Breast epithelium (tissue), 4 donors: ENCODE measurements at regions not wholly inside any gene's neighbourhood (a gene's known extent, or its start where the extent isn't known, plus 50 kb on each side); places are given as distances from the start of the nearest gene placed in this dataset.

Source experiments
- DNase-seq, 2 donors: peaks; one replicate each; pipeline ENCODE4 v3.0.0-alpha.2; 2019; ENCODE audit warnings: low spot score in 2 of 2
- H3K27ac ChIP-seq, 2 donors: fragments of 200-600 bp; sonication (generic) in 1 of 2; one replicate each; pipeline ENCODE4 v1.5.1; 2016 to 2019; ENCODE audit warnings: mild to moderate bottlenecking in 1 of 2
- H3K27me3 ChIP-seq, 2 donors: fragments of 200-600 bp; sonication (generic) in 1 of 2; one replicate each; pipeline versions ENCODE4 v1.5.1 to v1.6.0; 2017 to 2019; ENCODE audit warnings: control low read depth in 1 of 2, mild to moderate bottlenecking in 1 of 2
- H3K36me3 ChIP-seq: fragments of 200-600 bp; one replicate; pipeline ENCODE4 v1.5.1; 2019
- H3K4me1 ChIP-seq, 2 donors: fragments of 200-600 bp; sonication (generic); one replicate each; pipeline ENCODE4 v1.5.1; 2016 to 2019; ENCODE audit warnings: control low read depth in 1 of 2
- H3K4me3 ChIP-seq, 3 donors: fragments of 200-600 bp; sonication (generic); 1 replicate in 2 of 3; 2 replicates in 1 of 3; pipeline ENCODE4 v1.5.1; 2016 to 2019; ENCODE audit warnings: mild to moderate bottlenecking in 3 of 3, moderate library complexity in 2 of 3
- H3K9me3 ChIP-seq, 2 donors: fragments of 200-600 bp; sonication (generic) in 1 of 2; one replicate each; pipeline ENCODE4 v1.5.1; 2016 to 2019; ENCODE audit warnings: control low read depth in 1 of 2
- POLR2A ChIP-seq: fragments of 450-650 bp; IDR thresholded peaks from one replicate; pipeline ENCODE4 v1.6.1; 2016; ENCODE audit warnings: antibody characterized with exemption, mild to moderate bottlenecking, moderate library complexity
- POLR2AphosphoS5 ChIP-seq, 3 donors: sonication (generic); formaldehyde crosslinking; IDR thresholded peaks; one replicate each; pipeline ENCODE4 v1.6.1; 2017; ENCODE audit warnings: antibody characterized with exemption in 3 of 3
- intact Hi-C: fragments of 100-400 bp; cut with DNase I; formaldehyde crosslinking; loops from one replicate; pipeline ENCODE4 v1.15.1; 2023; ENCODE audit warnings: low total_unique reads
- TF ChIP-seq, protein P1 (sequence below), 3 donors: fragments of 450-650 bp; IDR thresholded peaks; one replicate each; pipeline ENCODE4 v1.5.1; 2016 to 2017; ENCODE audit warnings: antibody characterized with exemption in 3 of 3, mild to moderate bottlenecking in 3 of 3, moderate library complexity in 3 of 3

DNA sequence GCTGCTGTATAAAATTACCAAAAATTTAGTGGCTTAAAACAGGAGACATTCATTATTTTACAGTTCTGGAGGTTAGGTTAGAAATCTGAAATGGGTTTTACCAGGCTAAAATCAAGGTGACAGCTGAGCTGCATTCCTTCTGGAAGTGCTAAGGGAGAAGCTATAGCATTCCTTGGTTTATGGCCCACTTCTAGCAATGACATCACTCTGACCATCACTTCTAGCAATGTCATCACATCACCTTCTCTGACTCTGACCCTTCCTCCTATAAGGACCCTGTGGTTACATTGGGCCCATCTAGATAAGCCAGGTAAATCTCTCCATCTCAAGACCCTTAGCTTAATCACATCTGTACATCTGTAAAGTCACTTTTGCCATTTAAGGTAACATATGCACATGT lies 366.1 kb downstream of the EFNA5 start:
- TF ChIP-seq, protein P1, sequence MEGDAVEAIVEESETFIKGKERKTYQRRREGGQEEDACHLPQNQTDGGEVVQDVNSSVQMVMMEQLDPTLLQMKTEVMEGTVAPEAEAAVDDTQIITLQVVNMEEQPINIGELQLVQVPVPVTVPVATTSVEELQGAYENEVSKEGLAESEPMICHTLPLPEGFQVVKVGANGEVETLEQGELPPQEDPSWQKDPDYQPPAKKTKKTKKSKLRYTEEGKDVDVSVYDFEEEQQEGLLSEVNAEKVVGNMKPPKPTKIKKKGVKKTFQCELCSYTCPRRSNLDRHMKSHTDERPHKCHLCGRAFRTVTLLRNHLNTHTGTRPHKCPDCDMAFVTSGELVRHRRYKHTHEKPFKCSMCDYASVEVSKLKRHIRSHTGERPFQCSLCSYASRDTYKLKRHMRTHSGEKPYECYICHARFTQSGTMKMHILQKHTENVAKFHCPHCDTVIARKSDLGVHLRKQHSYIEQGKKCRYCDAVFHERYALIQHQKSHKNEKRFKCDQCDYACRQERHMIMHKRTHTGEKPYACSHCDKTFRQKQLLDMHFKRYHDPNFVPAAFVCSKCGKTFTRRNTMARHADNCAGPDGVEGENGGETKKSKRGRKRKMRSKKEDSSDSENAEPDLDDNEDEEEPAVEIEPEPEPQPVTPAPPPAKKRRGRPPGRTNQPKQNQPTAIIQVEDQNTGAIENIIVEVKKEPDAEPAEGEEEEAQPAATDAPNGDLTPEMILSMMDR (IDR thresholded peaks at IDR 0.05) = no peak
- TF ChIP-seq POLR2A (no peak), POLR2AphosphoS5 (IDR thresholded peaks at IDR 0.05) (no peak)
- no peaks in the 10 kb centered on the region for H3K9me3 ChIP-seq
- no peaks in the 10 kb centered on the region for H3K36me3 ChIP-seq
- no peak overlapping the region for H3K4me3 ChIP-seq
- DNase-seq = no peak
- intact Hi-C loops = no loop called here
- no peaks in the 10 kb centered on the region for H3K4me1 ChIP-seq
- H3K27ac ChIP-seq = no peak overlapping the region
- H3K27me3 ChIP-seq = no peaks in the 10 kb centered on the region

DNA sequence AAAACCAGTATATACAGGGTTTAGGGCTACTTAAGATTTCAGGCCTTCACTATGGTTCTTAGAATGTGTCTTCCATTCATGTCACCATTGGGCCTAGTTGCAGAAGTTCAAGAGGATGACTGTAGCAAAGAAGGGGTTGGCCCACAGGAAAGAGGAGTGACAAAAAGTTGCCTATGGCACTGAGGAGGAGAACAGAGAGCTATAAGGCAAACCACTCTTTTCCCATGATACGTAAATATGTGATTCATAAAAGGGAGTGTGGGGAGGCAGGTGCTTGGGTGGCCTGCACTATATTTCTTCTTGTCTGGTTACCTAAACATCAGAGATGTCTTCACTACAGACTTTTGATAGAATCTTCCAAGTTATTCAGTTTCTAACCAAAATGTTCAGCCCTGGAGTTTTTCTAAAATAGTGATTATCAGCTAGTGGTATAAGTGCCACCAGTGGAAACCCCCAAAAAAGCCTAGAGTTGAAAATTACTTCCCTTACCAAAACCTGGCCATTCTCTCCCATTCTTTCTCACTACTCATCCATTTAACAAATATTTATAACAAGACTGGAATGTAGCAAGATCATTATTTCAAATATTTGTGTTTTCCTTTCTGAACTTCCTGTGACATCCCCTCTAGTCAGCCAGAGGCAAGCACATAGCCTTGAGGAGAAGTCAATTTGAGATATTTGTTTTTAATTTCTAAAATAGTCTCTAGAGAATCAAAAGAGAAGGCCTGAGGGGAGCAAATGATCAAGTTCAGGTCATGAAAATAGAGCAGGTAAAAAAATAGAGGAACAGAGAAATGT lies 367.4 kb downstream of the EFNA5 start:
- H3K27ac ChIP-seq = no peak overlapping the region
- H3K4me1 ChIP-seq = no peaks in the 10 kb centered on the region
- TF ChIP-seq POLR2AphosphoS5 (IDR thresholded peaks at IDR 0.05) = no peak
- intact Hi-C loops = no loop called here
- no peak for DNase-seq
- no peak overlapping the region for H3K4me3 ChIP-seq
- no peaks in the 10 kb centered on the region for H3K27me3 ChIP-seq
- H3K36me3 ChIP-seq = no peaks in the 10 kb centered on the region
- H3K9me3 ChIP-seq = no peaks in the 10 kb centered on the region

DNA sequence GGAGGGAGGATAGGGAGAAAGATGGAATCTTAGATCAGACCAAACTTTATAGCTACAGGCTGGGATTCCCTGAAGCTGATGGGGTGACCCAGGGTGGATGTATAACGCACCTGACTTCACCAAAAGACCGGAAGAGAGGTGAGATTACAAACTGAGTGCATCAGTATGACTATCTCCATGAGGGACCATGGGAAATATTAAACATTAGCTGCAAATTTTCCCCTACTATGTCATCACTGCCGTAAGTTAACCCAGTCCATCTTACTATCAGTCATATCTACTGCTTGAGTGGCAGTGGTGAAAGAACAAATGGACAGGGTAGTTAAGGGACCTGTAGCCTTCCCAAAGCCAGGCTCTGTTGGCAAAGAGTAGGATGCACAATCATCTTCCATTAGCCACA lies 368.3 kb downstream of the EFNA5 start:
- Histone ChIP-seq H3K27ac (no peak overlapping the region), H3K4me3 (no peak overlapping the region), H3K9me3 (no peaks in the 10 kb centered on the region), H3K4me1 (no peaks in the 10 kb centered on the region), H3K36me3 (no peaks in the 10 kb centered on the region), H3K27me3 (no peaks in the 10 kb centered on the region)
- no peak for DNase-seq
- intact Hi-C loops = no loop called here
- TF ChIP-seq, protein P1 (IDR thresholded peaks at IDR 0.05) = no peak
- TF ChIP-seq POLR2A (no peak), POLR2AphosphoS5 (IDR thresholded peaks at IDR 0.05) (no peak)

DNA sequence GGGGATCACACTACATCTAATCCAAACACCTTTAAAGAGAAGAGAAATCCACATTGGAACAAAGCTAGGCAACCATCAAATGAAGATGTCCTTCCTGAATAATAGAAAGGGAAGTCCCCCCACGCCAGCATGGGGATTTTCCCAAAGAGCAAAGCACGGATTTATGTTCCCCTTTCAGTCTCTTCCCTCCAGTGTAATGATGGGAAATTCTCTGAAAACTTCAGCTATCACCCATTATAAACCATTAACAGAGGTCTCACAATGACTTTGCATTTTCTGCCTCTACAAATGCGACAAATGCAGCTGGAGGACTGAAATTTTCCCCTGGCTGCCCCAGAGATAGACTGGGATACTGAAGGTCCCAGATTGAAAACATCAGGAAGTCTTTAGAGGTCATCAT lies 368.7 kb downstream of the EFNA5 start:
- TF ChIP-seq POLR2A (no peak), POLR2AphosphoS5 (IDR thresholded peaks at IDR 0.05) (no peak)
- TF ChIP-seq, protein P1 (IDR thresholded peaks at IDR 0.05) = no peak
- no peaks in the 10 kb centered on the region for H3K36me3 ChIP-seq
- no peaks in the 10 kb centered on the region for H3K4me1 ChIP-seq
- no peak overlapping the region for H3K4me3 ChIP-seq
- H3K9me3 ChIP-seq = no peaks in the 10 kb centered on the region
- intact Hi-C loops = no loop called here
- H3K27ac ChIP-seq = no peak overlapping the region
- no peaks in the 10 kb centered on the region for H3K27me3 ChIP-seq
- DNase-seq = no peak

DNA sequence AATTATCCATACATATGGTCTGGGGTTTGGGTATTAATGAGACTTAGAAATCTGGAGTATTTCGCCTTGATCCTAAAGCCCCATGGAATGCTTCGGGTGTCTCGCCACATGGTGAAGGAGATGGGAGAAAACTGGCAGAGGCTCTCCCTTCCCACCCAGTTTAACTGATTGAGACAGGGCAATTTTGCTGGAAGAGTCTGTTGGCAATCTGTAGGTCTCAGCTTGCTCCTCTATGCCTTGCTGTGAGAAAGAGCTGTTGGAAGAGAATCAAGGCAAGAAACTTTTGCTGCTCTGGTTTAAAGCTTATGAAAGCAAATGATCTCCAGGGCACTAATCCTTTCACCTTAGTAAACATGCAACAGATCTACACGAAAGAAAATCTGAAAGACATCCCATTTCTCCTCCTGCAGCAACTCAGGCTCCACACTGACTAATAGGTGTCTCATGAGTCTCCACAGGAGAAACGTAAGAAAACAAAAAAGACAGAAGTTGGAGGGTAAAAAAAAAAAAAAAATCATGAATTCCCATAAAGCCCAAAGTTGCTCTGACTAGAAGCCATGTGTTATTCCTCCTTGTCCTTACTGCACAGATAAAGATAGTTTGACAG lies 369.9 kb downstream of the EFNA5 start:
- H3K4me1 ChIP-seq = no peaks in the 10 kb centered on the region

DNA sequence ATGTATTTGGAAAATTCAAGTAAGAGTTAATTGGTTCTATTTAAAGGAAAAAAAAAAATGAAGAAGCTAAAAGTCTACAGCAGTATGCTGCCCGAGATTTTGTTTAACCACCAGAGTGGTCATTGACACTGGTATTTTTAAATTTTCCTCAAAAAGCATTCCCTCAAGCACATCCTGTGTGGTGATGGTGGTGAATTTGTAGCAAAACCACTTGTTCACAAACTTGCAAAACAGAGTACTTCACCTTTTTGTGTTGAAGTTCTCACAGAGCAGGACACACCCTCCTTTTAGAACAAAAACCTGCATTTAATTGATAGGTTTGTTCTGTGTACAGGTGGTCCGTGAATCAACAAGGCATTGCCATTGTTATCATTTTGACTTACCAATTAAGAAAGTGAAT lies 374.2 kb downstream of the EFNA5 start:
- Histone ChIP-seq H3K4me1 (peaks cover 0 to 6% of the 10 kb centered on the region in 2 donors), H3K27ac (no peak overlapping the region), H3K9me3 (no peaks in the 10 kb centered on the region), H3K36me3 (no peaks in the 10 kb centered on the region), H3K27me3 (no peaks in the 10 kb centered on the region), H3K4me3 (no peak overlapping the region)
- TF ChIP-seq POLR2AphosphoS5 (IDR thresholded peaks at IDR 0.05) (no peak), POLR2A (no peak)
- TF ChIP-seq, protein P1 (IDR thresholded peaks at IDR 0.05) = no peak
- intact Hi-C loops = no loop called here
- DNase-seq = no peak

More for the DNA sequence above, 369.9 kb downstream of the EFNA5 start:
- intact Hi-C loops = no loop called here
- Histone ChIP-seq H3K4me3 (no peak overlapping the region), H3K27me3 (no peaks in the 10 kb centered on the region), H3K27ac (no peak overlapping the region), H3K36me3 (no peaks in the 10 kb centered on the region), H3K9me3 (no peaks in the 10 kb centered on the region)
- no peak for TF ChIP-seq POLR2A
- no peak for TF ChIP-seq POLR2AphosphoS5 (IDR thresholded peaks at IDR 0.05)
- DNase-seq = no peak
